Upper lobe of right lung (tissue), 1 donor: ENCODE measurements at regions not wholly inside any gene's neighbourhood (a gene's known extent, or its start where the extent isn't known, plus 50 kb on each side); places are given as distances from the start of the nearest gene placed in this dataset.

Experiments
- ATAC-seq: fragments of 200-7000 bp; cut with Tn5 transposase; one replicate; pipeline ENCODE4 v1.9.1; 2020; ENCODE audit warnings: mild to moderate bottlenecking, moderate library complexity
- DNase-seq: peaks from one replicate; pipeline ENCODE4 v3.0.0-alpha.2; 2020
- H3K27ac ChIP-seq: fragments of 200-600 bp; one replicate; pipeline ENCODE4 v1.8.0; 2022
- H3K27me3 ChIP-seq: fragments of 200-600 bp; one replicate; pipeline ENCODE4 v1.8.0; 2022; ENCODE audit warnings: mild to moderate bottlenecking
- H3K36me3 ChIP-seq: fragments of 200-600 bp; one replicate; pipeline ENCODE4 v1.8.0; 2022
- H3K4me1 ChIP-seq: fragments of 200-600 bp; one replicate; pipeline ENCODE4 v1.8.0; 2022
- H3K4me3 ChIP-seq: fragments of 200-600 bp; one replicate; pipeline ENCODE4 v1.8.0; 2022; ENCODE audit warnings: mild to moderate bottlenecking
- H3K9me3 ChIP-seq: fragments of 200-600 bp; one replicate; pipeline ENCODE4 v1.8.0; 2022
- CTCF ChIP-seq: fragments of 200-600 bp; IDR thresholded peaks from one replicate; pipeline ENCODE4 v1.8.0; 2022; ENCODE audit warnings: antibody characterized with exemption
- intact Hi-C: fragments of 100-400 bp; cut with DNase I; formaldehyde crosslinking; loops from one replicate; pipeline ENCODE4 v1.11.0; 2022
- donor health status: DM: no; HTN: yes; CAD: no; lungs with severe emphysema.

GRCh38 chr9:84166891-84167290 is 173.7 kb downstream of the SLC28A3 start:
- TF ChIP-seq CTCF = no peak
- intact Hi-C loops = no loop called here
- Histone ChIP-seq H3K4me1 (peaks cover 5% of the 10 kb centered on the region), H3K27me3 (no peaks in the 10 kb centered on the region), H3K4me3 (no peak overlapping the region), H3K36me3 (no peaks in the 10 kb centered on the region), H3K27ac (no peak overlapping the region), H3K9me3 (no peaks in the 10 kb centered on the region)
- DNase-seq = no peak
- no peak for ATAC-seq

GRCh38 chr9:84169240-84169639 is 171.3 kb downstream of the SLC28A3 start:
- no peak overlapping the region for H3K27ac ChIP-seq
- ATAC-seq (no peak), DNase-seq (no peak)
- H3K36me3 ChIP-seq = no peaks in the 10 kb centered on the region
- peaks cover 9% of the 10 kb centered on the region for H3K4me1 ChIP-seq
- no peaks in the 10 kb centered on the region for H3K27me3 ChIP-seq
- intact Hi-C loops = no loop called here
- TF ChIP-seq CTCF = no peak
- no peaks in the 10 kb centered on the region for H3K9me3 ChIP-seq
- H3K4me3 ChIP-seq = no peak overlapping the region

DNA sequence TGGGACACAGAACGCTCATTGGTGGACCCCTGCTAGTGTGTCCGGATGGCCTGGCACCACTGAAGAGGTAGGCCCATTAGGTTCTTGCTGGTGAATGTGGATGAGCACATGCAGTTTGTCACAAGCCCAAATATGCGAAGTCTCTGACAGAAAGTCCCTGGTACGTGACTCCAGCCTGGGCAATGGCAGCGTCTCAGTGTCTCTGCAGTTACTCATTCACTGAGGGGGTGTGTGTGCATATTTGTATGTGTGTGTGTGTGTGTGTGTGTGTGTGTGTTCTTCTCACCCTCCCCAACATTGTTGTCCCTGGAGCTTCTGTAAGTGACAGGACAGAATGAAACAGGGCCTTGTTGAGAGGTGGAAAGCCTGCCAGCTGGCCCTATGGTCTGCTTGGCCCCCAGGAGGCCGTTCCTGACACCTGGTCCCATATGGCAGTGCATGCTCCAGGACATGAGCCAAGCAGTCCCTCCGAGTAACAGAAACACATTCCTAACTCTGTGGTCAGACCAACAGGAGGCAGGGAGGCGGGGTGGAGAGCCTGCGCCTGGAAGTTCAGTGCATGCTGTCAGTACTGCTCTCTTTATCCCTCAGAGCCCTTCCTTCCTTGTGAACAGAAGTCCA is 169.9 kb downstream of the SLC28A3 start:
- DNase-seq = peak; percentile 70
- intact Hi-C loops = no loop called here
- no peak for TF ChIP-seq CTCF

GRCh38 chr9:84173961-84174360 is 166.6 kb downstream of the SLC28A3 start:
- intact Hi-C loops = no loop called here
- Histone ChIP-seq H3K4me3 (no peak overlapping the region), H3K36me3 (no peaks in the 10 kb centered on the region), H3K4me1 (peaks cover 10% of the 10 kb centered on the region), H3K27me3 (no peaks in the 10 kb centered on the region), H3K9me3 (no peaks in the 10 kb centered on the region), H3K27ac (no peak overlapping the region)
- DNase-seq (no peak), ATAC-seq (no peak)
- no peak for TF ChIP-seq CTCF

More for the DNA sequence above, 169.9 kb downstream of the SLC28A3 start:
- no peak overlapping the region for H3K4me3 ChIP-seq
- no peaks in the 10 kb centered on the region for H3K9me3 ChIP-seq
- H3K27me3 ChIP-seq = no peaks in the 10 kb centered on the region
- H3K4me1 ChIP-seq = peaks cover 10% of the 10 kb centered on the region
- H3K36me3 ChIP-seq = no peaks in the 10 kb centered on the region
- peak; percentile 83 for ATAC-seq
- no peak overlapping the region for H3K27ac ChIP-seq

DNA sequence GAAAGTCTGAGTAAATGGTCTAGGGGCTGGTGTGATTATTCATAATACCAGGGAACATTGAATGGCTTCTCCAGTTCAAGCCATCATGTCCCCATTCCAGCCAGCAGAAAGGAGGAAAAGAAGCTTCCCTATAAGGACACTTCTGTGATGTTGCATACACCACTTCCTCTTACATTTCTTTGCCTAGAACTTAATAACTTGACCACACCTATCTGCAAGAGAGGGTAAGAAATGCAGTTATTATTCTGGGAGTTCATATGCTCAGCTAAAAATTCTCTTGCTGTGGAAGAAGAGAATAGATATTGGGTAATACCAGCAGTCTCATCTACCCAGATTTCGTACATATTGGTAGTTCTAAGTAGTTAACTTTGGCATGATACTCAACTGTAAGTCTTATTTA is 166.1 kb downstream of the SLC28A3 start:
- TF ChIP-seq CTCF = no peak
- Histone ChIP-seq H3K9me3 (no peaks in the 10 kb centered on the region), H3K36me3 (no peaks in the 10 kb centered on the region), H3K4me1 (peaks cover 10% of the 10 kb centered on the region), H3K27me3 (no peaks in the 10 kb centered on the region), H3K27ac (no peak overlapping the region), H3K4me3 (no peak overlapping the region)
- DNase-seq = no peak
- intact Hi-C loops = no loop called here
- peak; percentile 50 for ATAC-seq

DNA sequence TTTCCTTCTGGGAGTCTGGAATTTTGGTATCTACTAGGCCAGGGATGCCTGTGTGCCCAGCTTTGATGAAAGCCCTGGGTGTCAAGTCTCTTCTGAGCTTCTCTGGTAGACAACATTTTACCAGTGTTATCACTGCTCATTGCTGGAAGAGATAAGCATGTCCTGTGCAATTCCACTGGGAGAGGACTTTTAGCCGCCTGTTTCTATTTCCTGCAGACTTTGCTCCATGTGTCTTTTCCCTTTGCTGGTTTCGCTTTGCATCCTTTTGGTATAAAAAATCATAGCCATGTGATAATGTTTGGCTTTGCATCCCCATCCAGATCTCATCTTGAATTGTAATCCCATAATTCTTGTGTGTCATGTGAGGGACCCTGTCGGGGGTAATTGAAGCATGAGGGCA is 163.2 kb downstream of the SLC28A3 start:
- Histone ChIP-seq H3K36me3 (no peaks in the 10 kb centered on the region), H3K27me3 (no peaks in the 10 kb centered on the region), H3K27ac (no peak overlapping the region), H3K4me3 (no peak overlapping the region), H3K9me3 (no peaks in the 10 kb centered on the region), H3K4me1 (peaks cover 10% of the 10 kb centered on the region)
- no peak for ATAC-seq
- TF ChIP-seq CTCF = no peak
- intact Hi-C loops = no loop called here
- no peak for DNase-seq
